Skeletal muscle satellite cell (primary cell): ENCODE measurements at regions not wholly inside any gene's neighbourhood (a gene's known extent, or its start where the extent isn't known, plus 50 kb on each side); places are given as distances from the start of the nearest gene placed in this dataset.
"Not testable (repeated sequence)": the region's sequence is repeated elsewhere in the genome, so short reads cannot be mapped to it uniquely, and the experiment has no call there.

Experiments used
- H3K27me3 ChIP-seq: 2 replicates; pipeline ENCODE4 v1.7.0; 2013; ENCODE audit warnings: low read length; ENCODE audit not compliant: control insufficient read depth, insufficient read depth
- H3K36me3 ChIP-seq: 2 replicates; pipeline ENCODE4 v1.7.0; 2013; ENCODE audit warnings: mild to moderate bottlenecking, control low read depth, low read length; ENCODE audit not compliant: insufficient read depth
- H3K4me1 ChIP-seq: 2 replicates; pipeline ENCODE4 v1.7.0; 2013; ENCODE audit warnings: low read length; ENCODE audit not compliant: control insufficient read depth, insufficient read depth
- H3K4me2 ChIP-seq: 2 replicates; pipeline ENCODE4 v1.7.0; 2013; ENCODE audit warnings: mild to moderate bottlenecking, low read length
- H3K4me3 ChIP-seq: 2 replicates; pipeline ENCODE4 v1.7.0; 2013; ENCODE audit warnings: low read length
- H3K9ac ChIP-seq: 2 replicates; pipeline ENCODE4 v1.7.0; 2013; ENCODE audit warnings: mild to moderate bottlenecking, low read depth, low read length, moderate library complexity
- H3K9me3 ChIP-seq: replicated peaks from 2 replicates; pipeline ENCODE4 v1.7.0; 2013; ENCODE audit warnings: mild to moderate bottlenecking, control low read depth, low read length

- Histone ChIP-seq H3K9me3 (no peaks in the 10 kb centered on the region), H3K27me3 (no peaks in the 10 kb centered on the region), H3K36me3 (peaks cover 59% of the 10 kb centered on the region), H3K4me2 (no peak overlapping the region), H3K4me3 (no peak overlapping the region), H3K4me1 (peaks cover 10% of the 10 kb centered on the region), H3K9ac (no peak overlapping the region)
Observed at GRCh38 chr9:21533597-21533996, 51.5 kb upstream of the IFNE start.

GRCh38 chr9:21535396-21535795, 53.3 kb upstream of the IFNE start:
- Histone ChIP-seq H3K9ac (no peak overlapping the region), H3K4me3 (no peak overlapping the region), H3K4me2 (no peak overlapping the region), H3K4me1 (peaks cover 10% of the 10 kb centered on the region), H3K27me3 (no peaks in the 10 kb centered on the region), H3K9me3 (no peaks in the 10 kb centered on the region), H3K36me3 (peaks cover 42% of the 10 kb centered on the region)

GRCh38 chr9:21542787-21543186, 60.7 kb upstream of the IFNE start:
- Histone ChIP-seq H3K4me1 (peaks cover 30% of the 10 kb centered on the region), H3K4me2 (peak overlapping the region; percentile 54), H3K36me3 (peaks cover 25% of the 10 kb centered on the region), H3K27me3 (no peaks in the 10 kb centered on the region), H3K9me3 (no peaks in the 10 kb centered on the region), H3K9ac (peak overlapping the region; percentile 55), H3K4me3 (no peak overlapping the region)

GRCh38 chr9:21543187-21543586, 61.1 kb upstream of the IFNE start:
- Histone ChIP-seq H3K9me3 (no peaks in the 10 kb centered on the region), H3K9ac (peak overlapping the region; percentile 55), H3K4me1 (peaks cover 34% of the 10 kb centered on the region), H3K36me3 (peaks cover 25% of the 10 kb centered on the region), H3K4me2 (peak overlapping the region; percentile 54), H3K27me3 (no peaks in the 10 kb centered on the region), H3K4me3 (no peak overlapping the region)

GRCh38 chr9:21543816-21544215, 61.7 kb upstream of the IFNE start:
- not testable (repeated sequence) for H3K4me3 ChIP-seq, H3K9ac ChIP-seq, H3K9me3 ChIP-seq, H3K27me3 ChIP-seq, H3K4me2 ChIP-seq
- peaks cover 25% of the 10 kb centered on the region for H3K36me3 ChIP-seq
- peaks cover 40% of the 10 kb centered on the region for H3K4me1 ChIP-seq

- Histone ChIP-seq H3K36me3 (peaks cover 32% of the 10 kb centered on the region), H3K4me1 (peaks cover 69% of the 10 kb centered on the region), H3K9me3 (no peaks in the 10 kb centered on the region), H3K4me2 (peak overlapping the region; percentile 77), H3K9ac (no peak overlapping the region), H3K27me3 (no peaks in the 10 kb centered on the region), H3K4me3 (no peak overlapping the region)
Observed at GRCh38 chr9:21546949-21547348, 64.8 kb upstream of the IFNE start.

GRCh38 chr9:21549251-21549765, 67.2 kb upstream of the IFNE start:
- Histone ChIP-seq H3K36me3 (peaks cover 20% of the 10 kb centered on the region), H3K9ac (peak overlapping the region; percentile 59), H3K4me2 (peak overlapping the region; percentile 77), H3K4me3 (peak overlapping the region; percentile 40), H3K4me1 (peaks cover 70% of the 10 kb centered on the region), H3K9me3 (no peaks in the 10 kb centered on the region), H3K27me3 (no peaks in the 10 kb centered on the region)

GRCh38 chr9:21549890-21550289, 67.8 kb upstream of the IFNE start:
- Histone ChIP-seq H3K4me2 (peak overlapping the region; percentile 77), H3K4me3 (peak overlapping the region; percentile 40), H3K9me3 (no peaks in the 10 kb centered on the region), H3K36me3 (peaks cover 15% of the 10 kb centered on the region), H3K4me1 (peaks cover 70% of the 10 kb centered on the region), H3K9ac (peak overlapping the region; percentile 59), H3K27me3 (no peaks in the 10 kb centered on the region)

GRCh38 chr9:21550392-21550791, 68.3 kb upstream of the IFNE start:
- peak overlapping the region; percentile 59 for H3K9ac ChIP-seq
- H3K4me3 ChIP-seq, result no peak overlapping the region
- no peaks in the 10 kb centered on the region for H3K27me3 ChIP-seq

GRCh38 chr9:21551401-21551800, 69.3 kb upstream of the IFNE start:
- Histone ChIP-seq H3K4me2 (peak overlapping the region; percentile 77), H3K4me3 (peak overlapping the region; percentile 23), H3K27me3 (no peaks in the 10 kb centered on the region), H3K4me1 (peaks cover 73% of the 10 kb centered on the region), H3K9me3 (no peaks in the 10 kb centered on the region), H3K36me3 (peaks cover 11% of the 10 kb centered on the region), H3K9ac (peak overlapping the region; percentile 14)

More at GRCh38 chr9:21550392-21550791, 68.3 kb upstream of the IFNE start:
- no peaks in the 10 kb centered on the region for H3K9me3 ChIP-seq
- H3K36me3 ChIP-seq, result peaks cover 11% of the 10 kb centered on the region
- H3K4me2 ChIP-seq, result peak overlapping the region; percentile 77
- peaks cover 67% of the 10 kb centered on the region for H3K4me1 ChIP-seq

- no peaks in the 10 kb centered on the region for H3K9me3 ChIP-seq
- H3K27me3 ChIP-seq, result no peaks in the 10 kb centered on the region
- H3K9ac ChIP-seq, result no peak overlapping the region
- peak overlapping the region; percentile 0 for H3K4me3 ChIP-seq
- H3K4me1 ChIP-seq, result peaks cover 62% of the 10 kb centered on the region
- peak overlapping the region; percentile 77 for H3K4me2 ChIP-seq
- H3K36me3 ChIP-seq, result peaks cover 11% of the 10 kb centered on the region
Observed at GRCh38 chr9:21552244-21553170, 70.4 kb upstream of the IFNE start.
